ENCODE measurements at regions not wholly inside any gene's neighbourhood (a gene's known extent, or its start where the extent isn't known, plus 50 kb on each side); places are given as distances from the start of the nearest gene placed in this dataset.
A peak's percentile ranks its signal among the peaks of the same experiment; 100 is the strongest.
"Not testable (repeated sequence)": the region's sequence is repeated elsewhere in the genome, so short reads cannot be mapped to it uniquely, and the experiment has no call there.

DNA sequence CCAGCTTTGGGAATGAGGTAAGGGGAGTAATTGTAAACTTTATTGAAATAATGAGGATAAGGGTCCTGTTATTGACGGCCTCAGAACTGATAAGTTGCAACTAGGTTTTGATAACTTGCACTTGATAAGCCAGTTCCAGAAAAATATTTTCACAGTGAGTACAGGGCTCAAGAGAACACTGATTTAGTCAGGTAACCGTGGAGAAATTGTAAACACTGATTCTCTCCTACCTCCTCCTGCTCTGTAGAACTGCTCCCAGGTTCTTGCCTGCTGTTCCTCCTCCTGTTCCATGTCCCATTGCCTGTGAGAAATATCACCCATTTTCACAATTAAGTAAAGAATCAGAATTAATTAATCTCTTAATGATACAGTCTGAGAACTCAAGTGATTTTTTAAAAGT is 55.0 kb upstream of the CXXC4 start:
- no peak for ATAC-seq (replicated peaks in 6 of 8)
- in situ Hi-C loops (cut with MboI; ENCODE audit: low pct_unique_long_range_greater_than_20kb in 2 of 9, low sequenced_read_pairs in 9 of 9, unreplicated experiment in 9 of 9) = no loop called here
- Histone ChIP-seq H3K4me1 (replicated peaks in 1 of 2) (no peaks in the 10 kb centered on the region), H3K27ac (no peak overlapping the region), H3K4me3 (no peak overlapping the region)
- whole genome bisulfite sequencing, 10 experiments = 0 to 100% (median 85%) methylated on average over 1 to 2 of the region's 2 CpGs

GRCh38 chr4:104559502-104559901 is 64.8 kb upstream of the CXXC4 start:
- no peak overlapping the region for H3K4me3 ChIP-seq
- WGBS, 10 experiments = 0 to 100% (median 57%) methylated on average over 1 of the region's 1 CpG; no CpG with 5 or more reads in 1 of the 10 experiments
- in situ Hi-C loops (cut with MboI; ENCODE audit: low pct_unique_long_range_greater_than_20kb in 2 of 9, low sequenced_read_pairs in 9 of 9, unreplicated experiment in 9 of 9) = no loop called here
- peak in 1 of 8 experiments; percentile 24 for ATAC-seq (replicated peaks in 6 of 8)
- H3K27ac ChIP-seq = no peak overlapping the region
- H3K4me1 ChIP-seq (replicated peaks in 1 of 2) = no peaks in the 10 kb centered on the region

DNA sequence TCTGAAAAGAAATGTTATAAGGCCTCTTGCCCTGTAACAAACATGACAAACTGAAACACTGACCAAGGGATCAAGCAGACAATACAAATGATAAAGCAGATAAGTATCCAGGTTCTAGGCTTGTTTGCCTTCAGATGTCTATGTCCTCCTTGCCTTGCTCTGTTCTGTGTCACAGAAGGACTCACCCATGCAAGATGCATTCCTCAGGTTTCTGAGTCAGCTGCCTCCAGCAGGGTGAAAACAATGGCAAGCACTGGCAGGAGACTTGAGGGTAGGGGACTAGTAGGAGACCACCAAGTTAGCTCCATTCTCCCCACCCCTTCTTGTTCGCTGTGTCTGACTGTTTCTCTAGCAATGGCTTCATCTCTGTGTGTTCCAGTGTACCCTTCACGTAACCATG is 76.6 kb upstream of the CXXC4 start:
- Histone ChIP-seq H3K4me3 (no peak overlapping the region), H3K27ac (no peak overlapping the region), H3K4me1 (replicated peaks in 1 of 2) (no peaks in the 10 kb centered on the region)
- 0 to 100% (median 75%) methylated on average over 2 of the region's 2 CpGs; no CpG with 5 or more reads in 5 of the 10 experiments for WGBS, 10 experiments
- in situ Hi-C loops (cut with MboI; ENCODE audit: low pct_unique_long_range_greater_than_20kb in 2 of 9, low sequenced_read_pairs in 9 of 9, unreplicated experiment in 9 of 9) = no loop called here
- peak in 1 of 8 experiments; percentile 36 for ATAC-seq (replicated peaks in 6 of 8)

- in situ Hi-C loops (cut with MboI; ENCODE audit: low pct_unique_long_range_greater_than_20kb in 2 of 9, low sequenced_read_pairs in 9 of 9, unreplicated experiment in 9 of 9) = no loop called here
- ATAC-seq (replicated peaks in 6 of 8) = no peak
- 6 to 98% (median 52%) methylated on average over 2 to 4 of the region's 4 CpGs; no CpG with 5 or more reads in 2 of the 10 experiments for WGBS, 10 experiments
- Histone ChIP-seq H3K4me3 (no peak overlapping the region), H3K27ac (no peak overlapping the region), H3K4me1 (replicated peaks in 1 of 2) (no peaks in the 10 kb centered on the region)
These were observed 79.7 kb upstream of the CXXC4 start for GRCh38 chr4:104574371-104574770.

DNA sequence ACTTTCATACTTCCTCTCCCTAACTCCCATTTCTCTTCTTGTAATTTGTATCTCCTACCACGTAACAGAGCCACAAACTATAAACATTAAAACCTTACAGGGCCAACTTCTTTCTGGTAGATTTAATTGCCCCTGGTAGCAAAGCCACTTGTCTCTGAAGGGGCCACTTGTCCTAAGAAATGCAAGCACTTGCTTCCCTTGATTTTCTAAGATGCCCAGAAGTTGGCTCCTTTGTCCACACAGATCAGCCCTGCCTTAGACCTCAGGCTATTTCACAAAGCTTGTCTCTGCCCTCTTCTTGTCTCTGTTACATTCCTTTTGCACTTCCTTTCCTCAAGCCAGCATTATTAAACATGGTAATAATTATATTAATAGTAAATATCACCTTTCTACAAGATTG is 80.6 kb upstream of the CXXC4 start:
- no peak for ATAC-seq (replicated peaks in 6 of 8)
- Histone ChIP-seq H3K4me1 (replicated peaks in 1 of 2) (no peaks in the 10 kb centered on the region), H3K27ac (no peak overlapping the region), H3K4me3 (no peak overlapping the region)
- 0 to 100% (median 85%) methylated on average over 1 of the region's 1 CpG; no CpG with 5 or more reads in 4 of the 10 experiments for WGBS, 10 experiments
- in situ Hi-C loops (cut with MboI; ENCODE audit: low pct_unique_long_range_greater_than_20kb in 2 of 9, low sequenced_read_pairs in 9 of 9, unreplicated experiment in 9 of 9) = no loop called here

DNA sequence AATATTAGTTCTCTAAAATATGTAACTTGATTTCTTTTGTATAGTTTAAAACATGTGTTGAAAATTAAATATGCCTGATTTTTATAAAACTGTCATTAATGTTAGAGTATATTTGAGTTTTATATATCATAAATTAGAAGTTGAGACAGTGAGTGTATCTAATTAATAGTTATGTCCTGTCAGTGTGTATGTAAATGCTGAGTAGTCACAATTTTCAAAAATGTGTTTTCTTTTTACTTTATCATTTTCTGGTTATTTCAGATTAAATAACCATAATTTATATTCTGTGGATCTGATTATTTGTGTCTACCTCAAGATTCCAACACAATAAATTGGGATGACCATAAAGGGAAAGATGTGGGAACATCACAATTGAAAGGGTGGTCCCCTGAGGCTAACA is 82.7 kb upstream of the CXXC4 start:
- no peak for ATAC-seq (replicated peaks in 6 of 8)
- Histone ChIP-seq H3K4me3 (no peak overlapping the region), H3K27ac (no peak overlapping the region), H3K4me1 (replicated peaks in 1 of 2) (no peaks in the 10 kb centered on the region)
- in situ Hi-C loops (cut with MboI; ENCODE audit: low pct_unique_long_range_greater_than_20kb in 2 of 9, low sequenced_read_pairs in 9 of 9, unreplicated experiment in 9 of 9) = no loop called here

DNA sequence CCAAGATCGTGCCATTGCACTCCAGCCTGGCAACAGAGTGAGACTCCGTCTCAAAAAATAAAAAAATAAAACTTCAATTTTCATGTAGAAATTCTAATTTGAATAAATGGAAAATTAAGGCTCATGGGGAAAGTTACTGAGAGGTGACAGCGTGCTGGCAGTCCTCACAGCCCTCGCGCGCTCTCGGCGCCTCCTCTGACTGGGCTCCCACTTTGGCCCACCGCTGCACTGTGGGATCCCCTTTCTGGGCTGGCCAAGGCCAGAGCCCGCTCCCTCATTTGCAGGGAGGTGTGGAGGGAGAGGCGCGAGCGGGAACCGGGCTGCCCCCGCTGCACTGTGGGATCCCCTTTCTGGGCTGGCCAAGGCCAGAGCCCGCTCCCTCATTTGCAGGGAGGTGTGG is 86.8 kb upstream of the CXXC4 start:
- WGBS, 10 experiments = 35 to 100% (median 94%) methylated on average over 1 to 9 of the region's 16 CpGs; no CpG with 5 or more reads in 4 of the 10 experiments
- H3K4me1 ChIP-seq (replicated peaks in 1 of 2); H3K27ac ChIP-seq; ATAC-seq (replicated peaks in 6 of 8); in situ Hi-C loops (cut with MboI; ENCODE audit: low pct_unique_long_range_greater_than_20kb in 2 of 9, low sequenced_read_pairs in 9 of 9, unreplicated experiment in 9 of 9); H3K4me3 ChIP-seq: not testable (repeated sequence)

- ATAC-seq (replicated peaks in 6 of 8); in situ Hi-C loops (cut with MboI; ENCODE audit: low pct_unique_long_range_greater_than_20kb in 2 of 9, low sequenced_read_pairs in 9 of 9, unreplicated experiment in 9 of 9); H3K27ac ChIP-seq; H3K4me1 ChIP-seq (replicated peaks in 1 of 2); H3K4me3 ChIP-seq: not testable (repeated sequence)
- no CpG with 5 or more reads among the region's 27 CpGs for WGBS, 10 experiments
These were observed 87.4 kb upstream of the CXXC4 start for GRCh38 chr4:104582056-104582455.

DNA sequence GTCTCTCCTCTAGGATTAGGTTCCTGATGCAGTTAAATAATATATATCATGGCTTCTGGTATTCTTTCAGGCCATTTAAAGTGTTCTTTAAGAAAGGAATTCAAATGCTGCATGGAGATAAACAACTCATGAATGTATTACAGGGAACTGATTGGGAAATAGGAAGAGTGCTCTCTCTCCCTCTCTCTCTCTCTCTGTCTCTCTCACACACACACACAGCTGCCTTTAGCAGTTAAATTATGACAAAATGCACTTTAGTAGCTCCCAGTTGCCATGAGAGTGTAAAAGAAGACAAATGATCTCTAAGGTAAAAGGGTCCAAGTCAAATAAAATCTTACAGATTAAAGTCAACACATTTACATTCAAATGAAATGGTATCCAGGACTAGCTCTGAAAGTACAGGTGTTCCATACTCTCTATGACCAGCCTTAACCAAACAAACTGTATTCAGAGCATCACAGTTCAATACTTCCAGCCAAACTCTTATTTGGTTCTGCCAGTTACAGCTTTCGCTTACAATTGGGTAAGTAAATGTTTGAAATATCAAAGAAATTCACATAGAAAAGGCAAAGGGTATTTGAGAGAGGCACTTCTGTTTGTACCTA is 94.7 kb upstream of the CXXC4 start:
- peaks cover 36 to 42% of the 10 kb centered on the region in 2 donors for H3K4me1 ChIP-seq (replicated peaks in 1 of 2)
- no peak overlapping the region for H3K4me3 ChIP-seq
- H3K27ac ChIP-seq = no peak overlapping the region
- 0 to 83% (median 63%) methylated on average over 1 of the region's 1 CpG; no CpG with 5 or more reads in 3 of the 10 experiments for WGBS, 10 experiments
- in situ Hi-C loops (cut with MboI; ENCODE audit: low pct_unique_long_range_greater_than_20kb in 2 of 9, low sequenced_read_pairs in 9 of 9, unreplicated experiment in 9 of 9) = no loop called here
- peak in 2 of 8 experiments; percentile 27 to 56 for ATAC-seq (replicated peaks in 6 of 8)

- Histone ChIP-seq H3K27ac (peak overlapping the region in 1 of 2 donors; percentile 16), H3K4me3 (no peak overlapping the region), H3K4me1 (replicated peaks in 1 of 2) (peaks cover 36 to 42% of the 10 kb centered on the region in 2 donors)
- peak in 5 of 8 experiments; percentile 91 to 99 (median 96) for ATAC-seq (replicated peaks in 6 of 8)
- WGBS, 10 experiments = 0 to 71% (median 39%) methylated on average over 1 to 2 of the region's 2 CpGs; no CpG with 5 or more reads in 5 of the 10 experiments
- in situ Hi-C loops (cut with MboI; ENCODE audit: low pct_unique_long_range_greater_than_20kb in 2 of 9, low sequenced_read_pairs in 9 of 9, unreplicated experiment in 9 of 9) = no loop called here
These were observed 96.8 kb upstream of the CXXC4 start for GRCh38 chr4:104591510-104591911.

DNA sequence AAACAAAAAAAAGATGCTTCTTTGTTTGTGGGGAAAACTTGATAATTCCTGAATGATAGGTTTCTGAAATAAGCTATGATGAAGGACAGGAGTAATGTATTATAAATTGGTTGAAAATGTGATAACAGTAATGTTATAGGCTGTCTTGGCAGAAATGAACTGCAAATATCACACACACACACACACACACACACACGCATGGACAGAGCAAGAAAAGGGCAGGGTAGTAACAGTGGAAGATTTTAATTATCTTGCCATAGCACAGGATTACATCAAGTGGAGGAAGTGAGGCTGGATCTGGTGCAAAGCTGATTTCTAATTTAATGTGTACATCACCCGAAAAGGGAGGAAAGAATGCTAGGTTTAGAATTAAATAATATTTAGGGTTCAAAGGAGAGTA is 97.5 kb upstream of the CXXC4 start:
- Histone ChIP-seq H3K4me1 (replicated peaks in 1 of 2) (peaks cover 36 to 42% of the 10 kb centered on the region in 2 donors), H3K4me3 (no peak overlapping the region), H3K27ac (peak overlapping the region; percentile 10 to 16)
- 0 to 92% (median 40%) methylated on average over 1 to 2 of the region's 2 CpGs; no CpG with 5 or more reads in 3 of the 10 experiments for WGBS, 10 experiments
- peak in 5 of 8 experiments; percentile 26 to 68 (median 61) for ATAC-seq (replicated peaks in 6 of 8)
- in situ Hi-C loops (cut with MboI; ENCODE audit: low pct_unique_long_range_greater_than_20kb in 2 of 9, low sequenced_read_pairs in 9 of 9, unreplicated experiment in 9 of 9) = no loop called here

DNA sequence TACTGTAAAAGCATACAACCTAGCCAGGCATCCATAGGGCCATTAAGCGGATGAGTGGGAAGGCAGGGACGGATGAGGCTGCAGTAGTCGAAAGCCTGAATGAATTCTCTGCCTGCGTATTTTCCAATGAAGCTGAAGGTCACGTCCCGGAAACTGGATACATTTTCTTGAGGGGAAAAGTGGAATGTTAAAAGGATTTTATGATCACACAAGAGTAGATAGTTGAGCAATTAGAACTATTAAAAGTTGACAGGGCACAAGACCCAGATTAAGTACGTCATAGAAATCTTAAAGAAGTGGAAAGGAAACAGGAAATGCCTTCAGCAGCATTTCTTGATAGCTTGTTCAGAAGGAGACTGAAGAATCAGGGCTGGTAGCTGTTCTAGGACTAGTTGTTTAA is 98.3 kb upstream of the CXXC4 start:
- in situ Hi-C loops (cut with MboI; ENCODE audit: low pct_unique_long_range_greater_than_20kb in 2 of 9, low sequenced_read_pairs in 9 of 9, unreplicated experiment in 9 of 9) = no loop called here
- H3K4me3 ChIP-seq = no peak overlapping the region
- H3K27ac ChIP-seq = no peak overlapping the region
- no peak for ATAC-seq (replicated peaks in 6 of 8)
- 2 to 91% (median 70%) methylated on average over 4 to 7 of the region's 7 CpGs; no CpG with 5 or more reads in 2 of the 10 experiments for WGBS, 10 experiments
- H3K4me1 ChIP-seq (replicated peaks in 1 of 2) = peaks cover 36 to 42% of the 10 kb centered on the region in 2 donors

DNA sequence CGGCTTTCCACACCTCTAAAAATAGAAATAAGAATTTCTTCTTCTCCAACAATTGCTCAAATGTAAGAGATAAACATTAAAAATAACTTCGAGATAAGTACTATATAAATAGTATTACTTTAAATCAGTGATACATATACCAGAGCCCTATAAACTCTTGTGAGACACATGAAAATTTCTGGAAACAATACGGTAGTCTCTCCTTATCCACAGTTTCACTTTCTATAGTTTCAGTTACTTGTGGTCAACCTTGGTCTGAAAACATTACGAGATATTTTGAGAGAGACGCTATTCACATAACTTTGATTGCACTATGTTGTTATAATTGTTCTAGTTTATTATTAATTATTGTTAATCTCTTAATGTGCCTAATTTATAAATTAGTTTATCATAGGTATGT is 101.5 kb upstream of the CXXC4 start:
- Histone ChIP-seq H3K4me1 (replicated peaks in 1 of 2) (peaks cover 22 to 26% of the 10 kb centered on the region in 2 donors), H3K27ac (no peak overlapping the region), H3K4me3 (no peak overlapping the region)
- 3 to 100% (median 89%) methylated on average over 3 to 5 of the region's 5 CpGs; no CpG with 5 or more reads in 1 of the 10 experiments for WGBS, 10 experiments
- ATAC-seq (replicated peaks in 6 of 8) = no peak
- in situ Hi-C loops (cut with MboI; ENCODE audit: low pct_unique_long_range_greater_than_20kb in 2 of 9, low sequenced_read_pairs in 9 of 9, unreplicated experiment in 9 of 9) = no loop called here

DNA sequence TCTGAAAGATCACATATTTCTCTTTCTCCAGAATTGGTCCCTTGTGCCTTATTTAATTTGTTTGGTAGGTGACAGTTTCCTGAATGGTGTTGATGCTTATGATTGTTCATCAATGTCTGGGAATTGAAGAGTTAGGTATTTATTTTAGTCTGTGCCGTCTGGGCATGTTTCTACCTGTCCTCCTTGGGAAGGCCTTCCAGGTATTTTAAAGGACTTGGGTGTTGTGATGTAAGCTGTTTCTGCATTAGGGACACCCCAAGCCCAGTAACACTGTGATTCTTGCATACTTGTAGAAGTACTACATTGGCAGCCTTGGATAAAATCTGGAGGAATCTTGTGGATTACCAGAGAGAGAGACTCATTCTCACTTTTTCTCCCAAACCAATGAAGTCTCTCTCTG is 120.8 kb upstream of the CXXC4 start:
- Histone ChIP-seq H3K4me1 (replicated peaks in 1 of 2) (peaks cover 0 to 11% of the 10 kb centered on the region in 2 donors), H3K4me3 (no peak overlapping the region), H3K27ac (no peak overlapping the region)
- in situ Hi-C loops (cut with MboI; ENCODE audit: low pct_unique_long_range_greater_than_20kb in 2 of 9, low sequenced_read_pairs in 9 of 9, unreplicated experiment in 9 of 9) = no loop called here
- WGBS, 10 experiments = 43 to 100% (median 83%) methylated on average over 1 of the region's 1 CpG; no CpG with 5 or more reads in 6 of the 10 experiments
- no peak for ATAC-seq (replicated peaks in 6 of 8)
